ENCODE measurements at regions not wholly inside any gene's neighbourhood (a gene's known extent, or its start where the extent isn't known, plus 50 kb on each side); places are given as distances from the start of the nearest gene placed in this dataset.
A peak's percentile ranks its signal among the peaks of the same experiment; 100 is the strongest.
"Not testable (repeated sequence)": the region's sequence is repeated elsewhere in the genome, so short reads cannot be mapped to it uniquely, and the experiment has no call there.

DNA sequence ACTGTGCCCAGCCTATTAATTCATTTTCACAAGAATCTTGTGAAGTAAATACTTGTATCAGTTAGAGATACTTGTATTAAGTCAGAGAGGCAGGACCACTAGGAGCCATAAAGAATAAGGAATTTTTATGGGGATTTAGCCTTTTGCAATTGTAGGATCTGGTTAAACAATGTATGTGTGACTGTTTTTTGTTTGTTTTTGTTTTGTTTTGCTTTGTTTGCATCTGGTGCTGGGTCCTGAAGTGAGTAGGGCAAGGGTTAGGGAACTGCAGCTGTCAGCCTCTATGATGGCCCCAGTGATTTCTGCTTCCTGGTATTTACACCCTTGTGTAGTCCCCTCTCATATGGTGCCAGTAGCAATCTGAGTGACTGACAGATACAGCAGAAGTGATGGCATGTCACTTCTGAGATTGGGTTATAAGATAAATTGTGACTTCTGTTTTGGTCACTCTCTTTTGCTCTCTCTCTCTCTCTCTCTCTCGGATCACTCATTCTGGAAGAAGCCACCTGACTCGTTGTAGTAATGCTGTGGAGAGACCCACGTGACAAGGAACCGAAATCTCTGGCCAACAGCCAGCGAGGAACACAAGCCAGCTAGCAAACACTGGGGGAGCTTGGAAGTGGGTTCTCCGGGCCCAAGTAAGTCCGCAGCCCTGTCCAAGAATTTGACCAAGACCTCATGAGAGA is 96.2 kb upstream of the MARK1 start:
- no peaks in the 10 kb centered on the region for H3K36me3 ChIP-seq (replicated peaks; ENCODE audit: control insufficient read depth, insufficient read depth, low read length)
- DNase-seq = no peak
- H3K27me3 ChIP-seq (ENCODE audit: control insufficient read depth, insufficient read depth, low read length) = no peaks in the 10 kb centered on the region
- H3K4me3 ChIP-seq (ENCODE audit: insufficient read depth, low read depth, low read length) = no peak overlapping the region

DNA sequence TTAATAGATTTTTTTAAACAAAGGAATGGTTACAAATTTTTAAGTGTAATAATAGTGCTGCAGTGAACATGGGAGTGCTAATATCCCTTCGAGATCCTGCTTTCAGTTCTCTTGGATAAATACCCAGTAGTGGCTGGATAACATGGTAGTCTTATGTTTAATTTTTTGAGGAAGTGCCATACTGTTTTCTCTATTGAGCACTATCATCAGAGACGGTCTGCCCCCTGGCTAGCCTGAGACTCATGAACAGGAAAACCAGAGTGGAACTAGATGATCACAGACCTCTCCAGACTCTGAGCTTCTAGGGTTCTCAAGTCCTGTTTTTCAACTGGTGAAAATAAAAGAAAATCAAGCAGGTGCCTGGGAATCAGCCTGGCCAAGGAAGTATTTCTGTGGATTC is 97.3 kb upstream of the MARK1 start:
- Histone ChIP-seq H3K27me3 (ENCODE audit: control insufficient read depth, insufficient read depth, low read length) (no peaks in the 10 kb centered on the region), H3K36me3 (replicated peaks; ENCODE audit: control insufficient read depth, insufficient read depth, low read length) (no peaks in the 10 kb centered on the region), H3K4me3 (ENCODE audit: insufficient read depth, low read depth, low read length) (no peak overlapping the region)
- no peak for DNase-seq

DNA sequence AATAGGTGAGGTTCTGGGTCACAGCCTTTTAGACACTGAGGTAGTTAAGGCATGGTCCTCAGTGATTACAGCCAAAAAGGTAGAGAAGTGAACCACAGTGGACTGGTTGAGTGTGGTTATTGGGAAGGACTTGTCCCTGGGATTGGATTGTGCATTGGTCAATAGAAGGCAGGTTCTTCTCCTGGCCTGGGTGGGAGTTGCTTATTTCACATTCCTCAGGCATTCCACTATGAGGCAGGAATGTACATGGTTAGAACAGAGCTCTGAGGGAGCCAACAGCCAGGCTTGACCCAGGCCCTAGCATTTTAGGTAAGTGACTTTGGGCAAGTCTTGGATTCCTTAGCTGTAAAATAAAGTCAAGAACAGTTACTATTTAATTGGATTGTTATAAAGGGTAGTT is 97.9 kb upstream of the MARK1 start:
- peak; percentile 12 for DNase-seq
- H3K4me3 ChIP-seq (ENCODE audit: insufficient read depth, low read depth, low read length) = no peak overlapping the region
- H3K36me3 ChIP-seq (replicated peaks; ENCODE audit: control insufficient read depth, insufficient read depth, low read length) = no peaks in the 10 kb centered on the region
- no peaks in the 10 kb centered on the region for H3K27me3 ChIP-seq (ENCODE audit: control insufficient read depth, insufficient read depth, low read length)

DNA sequence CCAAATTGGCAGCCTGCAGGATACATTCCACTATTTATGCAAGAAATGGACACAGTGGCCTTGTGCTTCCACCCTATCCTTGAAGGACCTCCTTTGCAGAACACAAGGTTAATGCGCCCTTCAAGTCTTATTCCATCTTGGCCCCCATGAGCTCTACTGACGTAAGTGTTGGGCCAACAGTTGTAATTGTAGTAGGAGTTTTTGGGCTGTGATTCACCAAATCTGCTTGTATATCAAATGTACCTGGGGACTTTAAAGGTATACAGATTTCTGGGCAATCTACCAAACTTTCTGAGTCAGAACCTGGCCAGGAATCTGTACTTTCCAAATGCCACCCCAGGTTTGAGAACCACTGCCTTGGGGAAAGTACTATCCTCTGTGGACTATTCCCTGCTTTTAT is 100.9 kb upstream of the MARK1 start:
- Histone ChIP-seq H3K4me3 (ENCODE audit: insufficient read depth, low read depth, low read length) (no peak overlapping the region), H3K27me3 (ENCODE audit: control insufficient read depth, insufficient read depth, low read length) (no peaks in the 10 kb centered on the region), H3K36me3 (replicated peaks; ENCODE audit: control insufficient read depth, insufficient read depth, low read length) (no peaks in the 10 kb centered on the region)
- DNase-seq = no peak

DNA sequence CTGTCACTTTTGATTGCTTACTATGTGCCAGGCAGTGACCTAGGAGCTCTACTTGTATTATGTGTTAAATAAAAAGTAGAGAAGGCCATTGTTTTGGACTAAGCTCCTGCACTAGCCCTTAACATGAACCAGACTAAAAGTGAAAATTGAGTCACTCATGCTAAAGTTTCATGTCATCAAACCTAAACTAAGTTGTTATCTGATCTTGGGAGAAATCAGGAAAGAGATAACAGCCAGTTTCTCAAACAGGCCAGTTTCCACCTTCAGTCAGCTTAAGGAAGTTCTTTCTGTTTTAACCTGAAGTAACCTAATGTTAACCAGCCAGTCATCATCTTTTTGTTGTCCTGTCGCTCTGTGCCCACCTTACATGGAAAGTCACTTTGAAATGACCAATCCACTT is 102.1 kb upstream of the MARK1 start:
- Histone ChIP-seq H3K4me3 (ENCODE audit: insufficient read depth, low read depth, low read length) (no peak overlapping the region), H3K27me3 (ENCODE audit: control insufficient read depth, insufficient read depth, low read length) (no peaks in the 10 kb centered on the region), H3K36me3 (replicated peaks; ENCODE audit: control insufficient read depth, insufficient read depth, low read length) (no peaks in the 10 kb centered on the region)
- no peak for DNase-seq

DNA sequence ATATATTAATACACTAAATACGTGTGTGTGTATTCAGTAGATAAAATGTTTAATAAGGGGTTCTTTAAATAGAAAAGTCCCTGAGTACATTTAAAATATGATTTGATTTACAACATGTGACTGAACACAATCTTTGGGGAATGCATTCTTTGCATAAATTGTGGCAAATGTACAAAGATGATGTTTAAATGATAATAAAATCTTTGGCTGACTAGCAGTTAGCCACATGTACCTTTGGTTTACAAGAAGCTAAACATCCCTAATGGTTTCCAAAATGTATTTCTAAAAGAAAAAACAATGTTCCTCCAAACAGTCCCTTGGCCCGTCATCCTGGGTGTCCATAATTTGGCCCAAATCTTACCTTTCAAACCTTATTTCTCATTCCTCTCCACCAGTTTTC is 106.4 kb upstream of the MARK1 start:
- no peak for DNase-seq
- no peaks in the 10 kb centered on the region for H3K36me3 ChIP-seq (replicated peaks; ENCODE audit: control insufficient read depth, insufficient read depth, low read length)
- H3K27me3 ChIP-seq (ENCODE audit: control insufficient read depth, insufficient read depth, low read length) = no peaks in the 10 kb centered on the region
- H3K4me3 ChIP-seq (ENCODE audit: insufficient read depth, low read depth, low read length) = no peak overlapping the region

DNA sequence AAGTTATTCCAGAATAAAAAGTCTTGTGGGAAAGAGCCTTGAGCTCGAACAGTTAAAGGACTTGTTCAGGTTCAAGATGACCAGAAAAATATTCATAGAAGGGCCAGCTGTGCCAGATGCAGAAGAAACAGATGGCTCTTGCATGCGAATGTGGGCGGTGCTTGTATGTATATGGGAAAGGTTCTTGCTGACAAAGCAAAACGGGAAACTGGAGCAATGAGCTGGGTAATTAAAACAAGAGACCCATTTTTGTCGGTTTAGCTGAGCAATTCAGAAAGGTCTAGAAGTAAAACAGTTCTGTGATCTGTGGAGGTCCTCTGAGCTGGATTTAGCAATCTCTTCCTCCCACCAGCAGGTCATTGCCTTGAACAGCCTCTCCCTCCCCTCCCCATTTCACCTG is 107.2 kb upstream of the MARK1 start:
- Histone ChIP-seq H3K36me3 (replicated peaks; ENCODE audit: control insufficient read depth, insufficient read depth, low read length) (no peaks in the 10 kb centered on the region), H3K27me3 (ENCODE audit: control insufficient read depth, insufficient read depth, low read length) (no peaks in the 10 kb centered on the region), H3K4me3 (ENCODE audit: insufficient read depth, low read depth, low read length) (no peak overlapping the region)
- DNase-seq = no peak

DNA sequence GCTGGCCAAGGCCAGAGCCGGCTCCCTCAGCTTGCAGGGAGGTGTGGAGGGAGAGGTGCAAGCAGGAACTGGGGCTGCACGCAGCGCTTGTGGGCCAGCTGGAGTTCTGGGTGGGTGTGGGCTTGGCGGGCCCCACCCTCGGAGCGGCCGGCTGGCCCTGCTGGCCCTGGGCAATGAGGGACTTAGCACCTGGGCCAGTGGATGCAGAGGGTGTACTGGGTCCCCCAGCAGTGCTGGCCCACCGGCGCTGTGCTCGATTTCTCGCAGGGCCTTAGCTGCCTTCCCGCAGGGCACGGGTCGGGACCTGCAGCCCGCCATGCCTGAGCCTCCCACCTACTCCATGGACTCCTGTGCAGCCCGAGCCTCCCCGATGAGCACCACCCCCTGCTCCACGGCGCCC is 115.6 kb upstream of the MARK1 start:
- not testable (repeated sequence) for H3K27me3 ChIP-seq (ENCODE audit: control insufficient read depth, insufficient read depth, low read length); H3K36me3 ChIP-seq (replicated peaks; ENCODE audit: control insufficient read depth, insufficient read depth, low read length); DNase-seq; H3K4me3 ChIP-seq (ENCODE audit: insufficient read depth, low read depth, low read length)

DNA sequence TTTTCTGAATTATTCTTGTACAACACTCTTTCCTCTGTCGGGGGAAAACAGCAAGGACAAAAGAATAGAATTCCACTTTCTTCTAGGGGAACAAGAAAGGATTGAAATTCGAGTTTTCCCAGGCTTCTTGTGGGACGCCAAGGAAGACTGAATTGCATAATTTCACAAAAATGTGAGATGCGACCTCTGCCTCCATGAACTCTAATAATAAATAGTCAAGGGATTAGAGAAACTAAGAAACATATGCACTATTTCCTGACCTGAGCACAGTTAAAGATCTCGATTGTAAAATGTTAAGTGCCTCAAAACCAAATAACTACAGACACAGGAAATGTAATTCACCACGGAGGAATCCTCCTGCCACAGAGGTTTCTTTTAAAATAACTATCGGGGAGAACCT is 117.3 kb upstream of the MARK1 start:
- H3K27me3 ChIP-seq (ENCODE audit: control insufficient read depth, insufficient read depth, low read length) = no peaks in the 10 kb centered on the region
- no peak overlapping the region for H3K4me3 ChIP-seq (ENCODE audit: insufficient read depth, low read depth, low read length)
- H3K36me3 ChIP-seq (replicated peaks; ENCODE audit: control insufficient read depth, insufficient read depth, low read length) = no peaks in the 10 kb centered on the region
- DNase-seq = no peak

DNA sequence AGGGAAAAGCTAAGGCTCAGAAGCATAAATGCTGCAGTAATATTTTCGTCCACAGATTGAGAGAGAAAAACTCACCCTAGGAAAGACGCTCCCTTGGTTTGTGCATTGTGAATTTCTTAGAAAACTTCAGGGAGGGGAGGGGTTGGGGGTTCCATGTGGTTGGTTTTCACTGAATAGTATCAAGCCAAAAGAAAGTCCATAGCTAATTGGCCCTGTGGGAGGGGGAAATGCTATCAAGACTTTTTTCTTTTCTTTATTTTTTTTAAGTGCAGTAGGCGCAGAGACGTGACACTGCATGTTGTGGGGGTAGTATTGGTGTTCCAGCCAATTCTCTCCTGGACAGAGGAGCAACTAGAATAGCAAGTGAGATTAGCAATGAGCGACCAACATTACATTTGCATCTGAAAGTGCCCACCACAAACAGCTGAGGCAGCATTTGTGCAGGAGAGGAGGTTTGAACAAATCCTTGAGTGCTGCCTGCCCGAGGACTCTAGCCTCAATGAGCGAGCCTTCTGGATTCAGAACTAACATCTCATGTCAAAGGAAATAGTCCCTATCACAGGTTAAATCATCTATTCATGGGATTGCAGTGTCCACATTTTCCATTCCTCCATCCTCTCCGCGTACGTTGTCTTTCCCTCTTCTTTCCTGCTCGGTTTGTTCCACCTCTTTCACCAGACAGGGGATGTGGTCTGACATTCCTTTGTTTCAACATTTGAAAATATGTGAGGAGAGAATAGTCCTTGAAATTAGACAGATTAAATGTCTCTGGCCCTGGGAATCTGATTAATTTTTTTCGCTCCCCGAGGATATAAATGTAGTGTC is 118.0 kb upstream of the MARK1 start:
- Histone ChIP-seq H3K4me3 (ENCODE audit: insufficient read depth, low read depth, low read length) (no peak overlapping the region), H3K27me3 (ENCODE audit: control insufficient read depth, insufficient read depth, low read length) (no peaks in the 10 kb centered on the region), H3K36me3 (replicated peaks; ENCODE audit: control insufficient read depth, insufficient read depth, low read length) (no peaks in the 10 kb centered on the region)
- peak; percentile 22 for DNase-seq

DNA sequence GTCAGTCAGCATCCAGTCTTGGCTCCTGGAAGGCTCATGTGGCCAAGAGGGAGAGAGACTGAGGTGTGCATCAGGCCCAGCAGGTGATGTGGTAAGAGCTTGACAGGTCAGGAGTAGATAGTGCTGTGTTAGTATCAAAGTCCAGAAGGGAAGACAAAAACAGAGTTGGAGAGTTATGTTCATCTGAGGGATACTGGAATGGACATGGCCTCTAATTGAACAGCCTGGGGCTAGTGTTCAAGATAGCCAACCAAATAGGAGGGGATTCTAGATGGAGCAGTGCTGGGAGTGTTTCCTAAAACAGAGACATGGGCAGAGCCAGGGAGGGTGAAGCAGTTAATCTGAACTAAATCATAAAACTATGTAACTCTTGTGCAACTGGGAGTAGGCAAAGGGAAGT is 120.7 kb upstream of the MARK1 start:
- no peak for DNase-seq
- Histone ChIP-seq H3K36me3 (replicated peaks; ENCODE audit: control insufficient read depth, insufficient read depth, low read length) (no peaks in the 10 kb centered on the region), H3K27me3 (ENCODE audit: control insufficient read depth, insufficient read depth, low read length) (no peaks in the 10 kb centered on the region), H3K4me3 (ENCODE audit: insufficient read depth, low read depth, low read length) (no peak overlapping the region)

DNA sequence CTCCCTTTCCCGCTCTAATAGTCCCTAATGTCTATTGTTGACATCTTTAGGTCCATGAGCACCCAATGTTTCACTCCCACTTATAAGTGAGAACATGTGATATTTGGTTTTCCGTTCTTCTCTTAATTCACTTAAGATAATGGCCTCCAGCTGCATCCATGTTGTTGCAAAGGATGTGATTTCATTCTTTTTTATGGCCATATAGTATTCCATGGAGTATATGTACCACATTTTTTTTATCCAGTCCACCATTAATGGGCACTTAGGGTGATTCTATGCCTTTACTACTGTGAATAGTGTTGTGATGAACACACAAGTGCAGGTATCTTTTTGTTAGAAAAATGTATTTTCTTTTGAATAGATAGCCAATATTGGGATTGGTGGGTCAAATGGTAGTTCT is 126.0 kb upstream of the RAB3GAP2 start:
- Histone ChIP-seq H3K36me3 (replicated peaks; ENCODE audit: control insufficient read depth, insufficient read depth, low read length) (no peaks in the 10 kb centered on the region), H3K4me3 (ENCODE audit: insufficient read depth, low read depth, low read length) (no peak overlapping the region), H3K27me3 (ENCODE audit: control insufficient read depth, insufficient read depth, low read length) (no peaks in the 10 kb centered on the region)
- no peak for DNase-seq

DNA sequence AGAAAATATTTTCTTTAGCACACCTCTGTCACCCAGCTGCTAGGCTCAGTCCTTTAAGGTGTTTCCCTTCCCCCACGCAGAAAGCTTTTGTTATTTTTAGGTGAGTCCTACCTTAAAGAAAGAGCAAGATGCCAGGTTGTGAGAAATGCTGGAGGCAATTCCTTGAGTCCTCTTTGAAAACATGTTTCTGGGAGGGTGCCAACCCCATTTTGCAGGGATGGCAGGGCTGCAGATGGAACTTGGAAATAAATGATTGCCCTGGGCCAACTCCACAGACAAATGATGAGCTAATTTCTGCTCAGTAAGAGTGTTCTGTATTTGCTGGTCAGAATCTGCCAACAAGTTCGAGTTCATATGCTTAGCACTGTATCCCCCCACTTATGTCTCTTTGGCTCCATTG is 119.2 kb upstream of the RAB3GAP2 start:
- no peaks in the 10 kb centered on the region for H3K27me3 ChIP-seq (ENCODE audit: control insufficient read depth, insufficient read depth, low read length)
- no peak for DNase-seq
- no peak overlapping the region for H3K4me3 ChIP-seq (ENCODE audit: insufficient read depth, low read depth, low read length)
- no peaks in the 10 kb centered on the region for H3K36me3 ChIP-seq (replicated peaks; ENCODE audit: control insufficient read depth, insufficient read depth, low read length)

DNA sequence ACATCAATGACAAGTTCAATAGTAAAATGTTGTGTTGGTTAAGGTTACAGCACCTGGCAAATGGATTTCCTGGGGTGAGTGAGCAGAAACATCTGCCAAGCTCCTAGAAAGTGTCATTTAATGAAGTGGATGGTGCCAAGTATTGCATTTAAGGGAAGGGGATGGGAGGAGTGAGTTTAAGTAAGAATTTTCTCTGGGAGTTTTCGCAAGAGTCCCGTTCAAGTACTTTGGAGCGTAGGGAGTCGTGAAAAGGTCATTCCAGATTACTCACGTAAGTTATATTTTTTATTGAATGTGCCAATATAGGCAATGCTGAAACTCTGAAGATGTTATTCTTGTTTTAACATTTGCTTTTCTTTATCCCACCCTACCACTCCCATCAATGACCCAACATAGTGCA is 117.4 kb upstream of the RAB3GAP2 start:
- Histone ChIP-seq H3K27me3 (ENCODE audit: control insufficient read depth, insufficient read depth, low read length) (no peaks in the 10 kb centered on the region), H3K36me3 (replicated peaks; ENCODE audit: control insufficient read depth, insufficient read depth, low read length) (no peaks in the 10 kb centered on the region), H3K4me3 (ENCODE audit: insufficient read depth, low read depth, low read length) (no peak overlapping the region)
- no peak for DNase-seq

DNA sequence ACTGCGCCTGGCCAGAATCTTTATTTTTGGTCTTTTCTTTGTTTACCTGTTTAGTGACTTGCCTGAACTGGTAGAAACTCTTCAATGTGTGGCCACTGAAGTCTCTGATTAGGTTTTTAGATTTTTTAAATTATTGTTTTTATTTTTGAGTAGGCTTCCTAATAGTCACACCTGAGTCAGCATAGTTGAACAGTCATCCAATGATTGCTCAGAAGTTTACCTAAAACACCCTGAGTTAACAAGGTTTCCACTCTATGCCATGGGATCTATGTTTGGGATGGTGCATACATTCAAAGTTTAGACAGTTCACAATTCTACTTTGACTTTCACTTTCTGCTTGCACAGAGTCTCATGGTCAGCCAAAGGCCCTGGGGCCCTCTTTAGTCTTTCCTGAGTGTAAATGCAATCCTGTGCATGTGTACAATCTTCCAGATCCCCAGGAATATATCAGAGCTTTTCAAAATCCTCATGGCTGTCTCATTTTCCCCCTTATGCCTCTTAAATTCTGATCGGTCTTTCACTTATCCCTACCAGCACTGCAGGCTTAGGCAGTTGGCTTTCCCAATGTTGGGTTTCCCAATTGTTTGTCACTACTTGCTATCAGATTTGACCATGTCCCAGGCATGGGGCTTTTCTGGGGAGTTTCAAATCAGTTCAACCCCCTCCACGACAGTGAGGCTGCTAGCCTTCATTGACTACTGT is 114.4 kb upstream of the RAB3GAP2 start:
- H3K36me3 ChIP-seq (replicated peaks; ENCODE audit: control insufficient read depth, insufficient read depth, low read length) = no peaks in the 10 kb centered on the region
- no peak overlapping the region for H3K4me3 ChIP-seq (ENCODE audit: insufficient read depth, low read depth, low read length)
- DNase-seq = no peak
- H3K27me3 ChIP-seq (ENCODE audit: control insufficient read depth, insufficient read depth, low read length) = no peaks in the 10 kb centered on the region

All from H7 (cell line).